T-cell (primary cell): ENCODE measurements at regions not wholly inside any gene's neighbourhood (a gene's known extent, or its start where the extent isn't known, plus 50 kb on each side); places are given as distances from the start of the nearest gene placed in this dataset.

Experiments
- ATAC-seq, 4 experiments: fragments of 200-7000 bp in 3 of 4; fragments of 150-1000 bp in 1 of 4; cut with Tn5 transposase; replicated peaks in 1 of 4; 1 replicate in 3 of 4; 2 replicates in 1 of 4; pipeline ENCODE4 v1.10.0; 2021; ENCODE audit warnings: moderate library complexity in 3 of 4, mild to moderate bottlenecking in 2 of 4, moderate number of reproducible peaks in 1 of 4
- CTCF ChIA-PET, 2 donors: fragments of 300-600 bp; sonication (Branson Sonifier 250); formaldehyde crosslinking; loops; one replicate each; lab custom pipeline; 2022; ENCODE audit warnings: antibody characterized with exemption in 2 of 2; lab: Charles Lee
- POLR2A ChIA-PET, 2 donors: fragments of 300-600 bp; sonication (Branson Sonifier 250); formaldehyde crosslinking; loops; one replicate each; lab custom pipeline; 2022; ENCODE audit warnings: antibody characterized with exemption in 2 of 2; lab: Charles Lee
- DNase-seq, 35 experiments: peaks; one replicate each; pipeline versions ENCODE4 v3.0.0 to v3.0.0-alpha.2; 2013 to 2023
- H3K27ac ChIP-seq: one replicate; pipeline ENCODE4 v1.5.1; 2013; ENCODE audit warnings: low read length
- H3K27me3 ChIP-seq, 2 experiments: replicated peaks in 1 of 2; 1 replicate in 1 of 2; 2 replicates in 1 of 2; pipeline versions ENCODE4 v1.6.1 to v1.7.0; 2013; ENCODE audit warnings: low read length in 1 of 2, mixed read lengths in 1 of 2; ENCODE audit not compliant: control insufficient read depth in 2 of 2, insufficient read depth in 2 of 2; ENCODE audit errors: extremely low read depth in 1 of 2
- H3K36me3 ChIP-seq, 2 donors: 1 replicate in 1 of 2; 2 replicates in 1 of 2; pipeline versions ENCODE4 v1.6.1 to v1.7.0; 2013; ENCODE audit warnings: low read length in 1 of 2; ENCODE audit not compliant: control insufficient read depth in 2 of 2, insufficient read depth in 1 of 2; ENCODE audit errors: extremely low read depth in 1 of 2
- H3K4me1 ChIP-seq, 2 experiments: 1 replicate in 1 of 2; 2 replicates in 1 of 2; pipeline versions ENCODE4 v1.6.1 to v1.7.0; 2013; ENCODE audit warnings: low read length in 2 of 2, mixed read lengths in 1 of 2; ENCODE audit not compliant: insufficient read depth in 2 of 2, control insufficient read depth in 1 of 2; ENCODE audit errors: extremely low read depth in 1 of 2
- H3K4me3 ChIP-seq, 2 donors: 1 replicate in 1 of 2; 2 replicates in 1 of 2; pipeline versions ENCODE4 v1.5.1 to v1.7.0; 2013; ENCODE audit warnings: mild to moderate bottlenecking in 2 of 2, low read length in 1 of 2, moderate library complexity in 1 of 2; ENCODE audit not compliant: control insufficient read depth in 1 of 2; ENCODE audit errors: extremely low read depth in 1 of 2
- H3K9me3 ChIP-seq: 2 replicates; pipeline ENCODE4 v1.7.0; 2013
- H3K27ac Mint-ChIP-seq, 2 donors: one replicate each; pipeline ENCODE4 v1.8.0; 2020 to 2021; ENCODE audit warnings: mild to moderate bottlenecking in 2 of 2, mixed read lengths in 2 of 2
- H3K27me3 Mint-ChIP-seq, 2 donors: one replicate each; pipeline ENCODE4 v1.8.0; 2021 to 2022; ENCODE audit warnings: mixed read lengths in 2 of 2
- H3K36me3 Mint-ChIP-seq: one replicate; pipeline ENCODE4 v1.8.0; 2021; ENCODE audit warnings: mixed read lengths
- H3K4me1 Mint-ChIP-seq, 3 donors: one replicate each; pipeline ENCODE4 v1.8.0; 2020 to 2022; ENCODE audit warnings: mixed read lengths in 3 of 3, mild to moderate bottlenecking in 1 of 3
- H3K4me3 Mint-ChIP-seq, 3 donors: one replicate each; pipeline ENCODE4 v1.8.0; 2020 to 2022; ENCODE audit warnings: mild to moderate bottlenecking in 3 of 3, mixed read lengths in 3 of 3, moderate library complexity in 3 of 3
- H3K9me3 Mint-ChIP-seq, 3 donors: one replicate each; pipeline ENCODE4 v1.8.0; 2020 to 2022; ENCODE audit warnings: mixed read lengths in 3 of 3
- WGBS: methylation state at CpG from one replicate; pipeline ENCODE4 v1.1.5; 2013; ENCODE audit warnings: missing lambda C conversion rate; ENCODE audit not compliant: insufficient coverage; 5-methylcytosine and 5-hydroxymethylcytosine counted together

GRCh38 chr3:655824-656223 is 437.0 kb upstream of the CNTN6 start:
- Mint-ChIP-seq H3K36me3 (no peaks in the 10 kb centered on the region), H3K27ac (no peak overlapping the region), H3K4me3 (no peak overlapping the region), H3K9me3 (peaks cover 0 to 13% (median 10%) of the 10 kb centered on the region in 3 donors), H3K27me3 (no peaks in the 10 kb centered on the region), H3K4me1 (no peaks in the 10 kb centered on the region)
- Histone ChIP-seq H3K9me3 (no peaks in the 10 kb centered on the region), H3K4me3 (no peak overlapping the region), H3K27me3 (no peaks in the 10 kb centered on the region), H3K27ac (no peak overlapping the region), H3K36me3 (no peaks in the 10 kb centered on the region), H3K4me1 (no peaks in the 10 kb centered on the region)
- WGBS: no CpG with 5 or more reads among the region's 1 CpG
- ChIA-PET POLR2A (no interaction called here), CTCF (no interaction called here)
- no peak for ATAC-seq
- no peak for DNase-seq

GRCh38 chr3:661356-661755 is 431.5 kb upstream of the CNTN6 start:
- POLR2A ChIA-PET: no interaction called here
- H3K4me1 ChIP-seq: no peaks in the 10 kb centered on the region
- Mint-ChIP-seq H3K4me1 (no peaks in the 10 kb centered on the region), H3K27ac (no peak overlapping the region), H3K27me3 (no peaks in the 10 kb centered on the region), H3K4me3 (no peak overlapping the region), H3K9me3 (peaks cover 6 to 14% (median 14%) of the 10 kb centered on the region in 3 donors), H3K36me3 (no peaks in the 10 kb centered on the region)
- no peaks in the 10 kb centered on the region for H3K36me3 ChIP-seq
- H3K27me3 ChIP-seq: no peaks in the 10 kb centered on the region
- CTCF ChIA-PET: no interaction called here
- no peaks in the 10 kb centered on the region for H3K9me3 ChIP-seq
- no peak overlapping the region for H3K4me3 ChIP-seq
- DNase-seq (no peak), ATAC-seq (no peak)
- WGBS: 100% methylated on average over 1 of the region's 3 CpGs
- H3K27ac ChIP-seq: no peak overlapping the region

- CTCF ChIA-PET: no interaction called here
- WGBS: no CpG with 5 or more reads among the region's 2 CpGs
Measured at GRCh38 chr3:674116-674515, 418.7 kb upstream of the CNTN6 start.

GRCh38 chr3:675846-676245 is 417.0 kb upstream of the CNTN6 start:
- 89% methylated on average over 3 of the region's 4 CpGs for WGBS
- Mint-ChIP-seq H3K27ac (no peak overlapping the region), H3K27me3 (no peaks in the 10 kb centered on the region), H3K4me3 (no peak overlapping the region), H3K36me3 (no peaks in the 10 kb centered on the region), H3K4me1 (no peaks in the 10 kb centered on the region), H3K9me3 (peaks cover 4 to 26% (median 15%) of the 10 kb centered on the region in 3 donors)
- Histone ChIP-seq H3K27me3 (no peaks in the 10 kb centered on the region), H3K27ac (no peak overlapping the region), H3K4me3 (no peak overlapping the region), H3K36me3 (no peaks in the 10 kb centered on the region), H3K9me3 (no peaks in the 10 kb centered on the region), H3K4me1 (no peaks in the 10 kb centered on the region)
- CTCF ChIA-PET: no interaction called here
- ATAC-seq (no peak), DNase-seq (no peak)
- POLR2A ChIA-PET: no interaction called here

More at GRCh38 chr3:674116-674515, 418.7 kb upstream of the CNTN6 start:
- H3K27ac ChIP-seq: no peak overlapping the region
- peaks cover 4 to 26% (median 15%) of the 10 kb centered on the region in 3 donors for H3K9me3 Mint-ChIP-seq
- H3K27ac Mint-ChIP-seq: no peak overlapping the region
- DNase-seq (no peak), ATAC-seq (no peak)
- no peak overlapping the region for H3K4me3 Mint-ChIP-seq
- H3K4me3 ChIP-seq: no peak overlapping the region
- no peaks in the 10 kb centered on the region for H3K36me3 ChIP-seq
- H3K36me3 Mint-ChIP-seq: no peaks in the 10 kb centered on the region
- no peaks in the 10 kb centered on the region for H3K4me1 ChIP-seq
- no peaks in the 10 kb centered on the region for H3K27me3 ChIP-seq
- H3K4me1 Mint-ChIP-seq: no peaks in the 10 kb centered on the region
- no peaks in the 10 kb centered on the region for H3K27me3 Mint-ChIP-seq
- H3K9me3 ChIP-seq: no peaks in the 10 kb centered on the region
- POLR2A ChIA-PET: no interaction called here

GRCh38 chr3:683770-684169 is 409.1 kb upstream of the CNTN6 start:
- no peak overlapping the region for H3K4me3 ChIP-seq
- CTCF ChIA-PET: no interaction called here
- no peaks in the 10 kb centered on the region for H3K9me3 ChIP-seq
- POLR2A ChIA-PET: no interaction called here
- H3K9me3 Mint-ChIP-seq: peaks cover 0 to 4% (median under 1%) of the 10 kb centered on the region in 3 donors
- H3K4me1 Mint-ChIP-seq: no peaks in the 10 kb centered on the region
- no peak overlapping the region for H3K27ac Mint-ChIP-seq
- no peaks in the 10 kb centered on the region for H3K27me3 ChIP-seq
- DNase-seq (no peak), ATAC-seq (no peak)
- H3K36me3 ChIP-seq: no peaks in the 10 kb centered on the region
- no peak overlapping the region for H3K4me3 Mint-ChIP-seq
- H3K27ac ChIP-seq: no peak overlapping the region
- H3K27me3 Mint-ChIP-seq: no peaks in the 10 kb centered on the region
- H3K4me1 ChIP-seq: no peaks in the 10 kb centered on the region
- WGBS: no CpG with 5 or more reads among the region's 2 CpGs
- H3K36me3 Mint-ChIP-seq: no peaks in the 10 kb centered on the region

GRCh38 chr3:690770-691169 is 402.1 kb upstream of the CNTN6 start:
- ATAC-seq: no peak
- DNase-seq: no peak
- H3K27me3 ChIP-seq: no peaks in the 10 kb centered on the region
- no peaks in the 10 kb centered on the region for H3K36me3 Mint-ChIP-seq
- no peaks in the 10 kb centered on the region for H3K36me3 ChIP-seq
- no peaks in the 10 kb centered on the region for H3K9me3 ChIP-seq
- H3K4me3 Mint-ChIP-seq: no peak overlapping the region
- WGBS: 58% methylated on average over 1 of the region's 4 CpGs
- H3K27me3 Mint-ChIP-seq: no peaks in the 10 kb centered on the region
- H3K4me3 ChIP-seq: peak overlapping the region in 1 of 2 donors; percentile 5
- H3K27ac Mint-ChIP-seq: no peak overlapping the region
- no peaks in the 10 kb centered on the region for H3K4me1 Mint-ChIP-seq
- H3K9me3 Mint-ChIP-seq: peaks cover 12 to 28% (median 23%) of the 10 kb centered on the region in 3 donors
- CTCF ChIA-PET: no interaction called here
- POLR2A ChIA-PET: no interaction called here
- H3K4me1 ChIP-seq: no peaks in the 10 kb centered on the region
- H3K27ac ChIP-seq: no peak overlapping the region

- ATAC-seq (no peak), DNase-seq (no peak)
Measured at GRCh38 chr3:700514-700913, 392.3 kb upstream of the CNTN6 start.

More at GRCh38 chr3:700514-700913, 392.3 kb upstream of the CNTN6 start:
- H3K36me3 ChIP-seq: no peaks in the 10 kb centered on the region
- H3K4me1 Mint-ChIP-seq: no peaks in the 10 kb centered on the region
- H3K27ac ChIP-seq: no peak overlapping the region
- no peaks in the 10 kb centered on the region for H3K27me3 Mint-ChIP-seq
- CTCF ChIA-PET: no interaction called here
- no peak overlapping the region for H3K4me3 Mint-ChIP-seq
- H3K4me3 ChIP-seq: no peak overlapping the region
- no peaks in the 10 kb centered on the region for H3K36me3 Mint-ChIP-seq
- POLR2A ChIA-PET: no interaction called here
- peaks cover 15 to 54% (median 20%) of the 10 kb centered on the region in 3 donors for H3K9me3 Mint-ChIP-seq
- WGBS: 94% methylated on average over 2 of the region's 2 CpGs
- no peaks in the 10 kb centered on the region for H3K4me1 ChIP-seq
- H3K27ac Mint-ChIP-seq: no peak overlapping the region
- no peaks in the 10 kb centered on the region for H3K9me3 ChIP-seq
- no peaks in the 10 kb centered on the region for H3K27me3 ChIP-seq
